GM20000 (cell line): ENCODE measurements at regions not wholly inside any gene's neighbourhood (a gene's known extent, or its start where the extent isn't known, plus 50 kb on each side); places are given as distances from the start of the nearest gene placed in this dataset.

ENCODE experiments used
- DNase-seq: peaks from one replicate; pipeline ENCODE4 v3.0.0; 2012; ENCODE audit warnings: low spot score
- TF ChIP-seq, protein P1 (sequence below): IDR thresholded peaks from 2 replicates; pipeline ENCODE4 v1.5.1; 2012; ENCODE audit warnings: mild to moderate bottlenecking, control low read depth; ENCODE audit errors: extremely low read depth, missing control alignments

DNA sequence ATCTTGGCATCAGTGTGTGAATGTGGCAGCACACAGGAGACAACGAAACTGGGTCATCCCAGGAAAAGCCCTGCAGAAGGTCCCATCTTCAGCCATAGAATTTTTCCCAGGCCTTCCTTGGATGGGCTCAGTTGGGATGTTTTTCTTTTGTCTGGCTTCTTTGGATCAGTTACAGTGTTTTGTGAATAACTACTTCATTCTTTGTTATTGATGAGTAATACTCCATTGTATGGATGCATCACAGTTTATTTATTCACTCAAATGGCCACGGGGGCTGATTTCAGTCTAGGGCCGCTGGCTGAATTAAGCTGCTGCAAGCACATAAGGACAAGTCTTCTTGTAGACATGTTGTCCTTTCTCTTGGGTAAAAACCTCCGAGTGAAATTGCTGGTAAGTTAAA lies 81.3 kb upstream of the CD93 start:
- no peak for DNase-seq
- TF ChIP-seq, protein P1, sequence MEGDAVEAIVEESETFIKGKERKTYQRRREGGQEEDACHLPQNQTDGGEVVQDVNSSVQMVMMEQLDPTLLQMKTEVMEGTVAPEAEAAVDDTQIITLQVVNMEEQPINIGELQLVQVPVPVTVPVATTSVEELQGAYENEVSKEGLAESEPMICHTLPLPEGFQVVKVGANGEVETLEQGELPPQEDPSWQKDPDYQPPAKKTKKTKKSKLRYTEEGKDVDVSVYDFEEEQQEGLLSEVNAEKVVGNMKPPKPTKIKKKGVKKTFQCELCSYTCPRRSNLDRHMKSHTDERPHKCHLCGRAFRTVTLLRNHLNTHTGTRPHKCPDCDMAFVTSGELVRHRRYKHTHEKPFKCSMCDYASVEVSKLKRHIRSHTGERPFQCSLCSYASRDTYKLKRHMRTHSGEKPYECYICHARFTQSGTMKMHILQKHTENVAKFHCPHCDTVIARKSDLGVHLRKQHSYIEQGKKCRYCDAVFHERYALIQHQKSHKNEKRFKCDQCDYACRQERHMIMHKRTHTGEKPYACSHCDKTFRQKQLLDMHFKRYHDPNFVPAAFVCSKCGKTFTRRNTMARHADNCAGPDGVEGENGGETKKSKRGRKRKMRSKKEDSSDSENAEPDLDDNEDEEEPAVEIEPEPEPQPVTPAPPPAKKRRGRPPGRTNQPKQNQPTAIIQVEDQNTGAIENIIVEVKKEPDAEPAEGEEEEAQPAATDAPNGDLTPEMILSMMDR: no peak

DNA sequence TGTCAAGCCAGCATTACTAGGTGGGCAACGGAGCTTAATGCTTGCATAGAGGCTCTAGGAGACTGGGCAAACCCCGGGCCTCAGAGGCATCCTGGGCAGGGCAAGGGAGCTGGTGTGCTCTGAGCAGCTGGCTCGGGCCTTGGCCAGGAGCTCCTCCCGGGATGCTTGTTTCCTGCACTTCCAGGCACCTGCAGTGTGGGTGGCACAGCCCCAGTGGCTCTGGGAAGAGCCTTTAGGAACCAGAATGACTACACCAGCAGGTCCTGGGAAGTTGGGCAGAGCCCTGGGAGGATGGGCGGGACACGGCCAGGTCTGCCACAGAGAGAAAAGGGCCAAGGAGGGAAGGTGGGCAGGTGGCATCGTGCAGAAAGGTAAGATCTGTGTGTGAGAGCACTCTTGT lies 80.4 kb upstream of the CD93 start:
- TF ChIP-seq, protein P1: no peak
- no peak for DNase-seq

DNA sequence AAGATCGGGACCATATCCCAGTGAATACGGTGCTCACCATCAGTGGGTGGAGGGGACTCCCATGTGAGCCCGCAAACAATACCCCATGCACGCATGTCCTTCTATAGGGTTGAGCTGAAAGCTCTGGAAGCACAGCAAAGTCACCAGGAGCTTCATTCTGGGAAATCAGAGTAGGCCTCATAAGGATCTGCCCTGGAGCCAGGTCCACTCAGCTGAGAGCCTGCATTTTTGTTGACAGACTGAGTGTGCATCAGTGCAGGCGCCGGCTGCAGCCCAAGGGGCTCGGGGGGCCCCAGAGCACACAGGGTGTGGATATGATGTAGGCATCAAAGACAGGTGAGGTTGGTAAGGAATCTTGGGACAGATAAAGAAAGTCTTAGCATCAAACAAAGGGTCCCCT lies 79.8 kb upstream of the CD93 start:
- TF ChIP-seq, protein P1: no peak
- no peak for DNase-seq

DNA sequence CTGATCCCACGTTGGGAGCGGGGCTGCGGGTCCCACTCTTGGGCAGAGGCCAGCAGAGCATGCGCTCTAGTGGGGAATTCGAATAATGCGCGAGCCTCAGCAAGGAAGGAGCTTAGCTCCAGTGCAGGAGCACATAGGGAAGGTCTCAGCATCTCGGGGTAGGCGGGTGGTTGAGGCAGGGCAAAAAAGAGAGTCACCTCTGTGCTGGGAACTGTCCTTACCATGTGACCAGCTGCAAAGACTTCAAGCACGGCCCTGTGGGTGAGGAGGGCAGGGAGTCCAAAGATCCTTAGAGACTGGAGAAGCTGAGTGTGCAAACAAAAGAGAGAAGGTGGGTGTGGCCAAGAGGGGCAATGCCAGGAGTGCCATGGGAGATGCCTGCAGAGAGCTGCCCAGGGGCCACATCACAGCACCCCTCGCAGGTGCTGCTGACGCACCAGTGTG lies 79.2 kb upstream of the CD93 start:
- DNase-seq: no peak
- TF ChIP-seq, protein P1: no peak

DNA sequence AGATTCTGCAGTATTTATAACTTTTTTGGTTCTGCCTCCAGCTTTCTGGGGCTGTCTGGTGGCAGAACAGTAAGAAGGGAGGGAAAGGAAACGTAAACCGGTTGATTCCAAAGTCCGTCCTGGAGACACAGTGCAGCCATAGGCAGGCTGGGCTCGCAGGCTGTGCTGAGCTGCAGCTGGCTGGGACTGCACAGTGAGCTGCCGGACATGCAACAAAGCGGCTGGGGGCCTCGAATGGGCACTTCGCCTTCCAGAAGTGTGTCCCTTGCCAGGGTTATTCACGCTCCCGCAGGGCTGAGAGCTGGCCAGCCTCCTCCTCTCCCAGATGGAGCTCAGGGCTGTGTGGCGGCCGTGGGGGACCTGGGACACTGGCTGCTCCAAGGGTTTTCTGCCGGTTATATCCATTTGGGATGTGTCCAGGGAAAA lies 78.1 kb upstream of the CD93 start:
- TF ChIP-seq, protein P1: no peak
- DNase-seq: no peak

DNA sequence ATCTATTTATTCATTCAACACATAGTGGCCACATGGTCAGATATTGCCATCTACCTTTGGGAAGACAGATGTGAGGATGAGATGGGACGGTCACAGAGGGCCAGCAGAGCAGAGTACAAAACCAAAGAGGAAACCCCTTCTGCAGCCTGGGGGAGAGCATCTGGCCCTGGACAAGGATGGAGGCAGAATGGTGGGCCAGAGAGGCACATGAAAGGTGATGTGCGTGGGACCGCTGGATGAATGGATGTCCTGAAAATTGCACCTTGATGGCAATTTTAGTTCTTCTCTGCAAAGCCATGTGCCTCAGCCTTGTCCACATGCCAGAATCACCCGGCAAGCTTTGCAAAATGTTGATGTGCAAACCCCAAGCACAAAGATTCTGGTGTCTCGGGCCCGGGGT lies 77.4 kb upstream of the CD93 start:
- TF ChIP-seq, protein P1: no peak
- DNase-seq: no peak

DNA sequence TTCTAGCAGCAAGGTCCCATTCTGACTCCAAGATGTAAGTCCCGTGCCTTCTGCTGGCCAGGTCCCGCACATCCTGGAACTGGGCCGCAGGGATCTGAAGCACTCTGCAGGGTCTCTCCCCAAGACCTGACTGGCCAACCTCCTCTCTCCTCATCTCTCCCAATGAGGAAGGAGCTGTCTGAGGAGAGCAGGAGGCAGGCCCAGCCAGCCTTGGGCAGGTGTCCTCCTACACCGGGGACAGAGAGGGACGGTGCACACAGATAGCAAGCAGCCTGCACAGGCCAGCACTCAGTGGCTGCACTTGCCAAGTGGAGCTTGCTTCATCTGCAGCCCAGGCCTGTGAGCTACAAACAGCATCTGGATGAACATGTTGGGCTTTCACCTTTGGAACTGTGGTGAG lies 76.8 kb upstream of the CD93 start:
- DNase-seq: no peak

More for the DNA sequence above, 76.8 kb upstream of the CD93 start:
- TF ChIP-seq, protein P1: no peak
